NCI-H1694 (cell line): ENCODE measurements at regions not wholly inside any gene's neighbourhood (a gene's known extent, or its start where the extent isn't known, plus 50 kb on each side); places are given as distances from the start of the nearest gene placed in this dataset.

ENCODE experiments used
- DNase-seq: peaks from one replicate; lab custom pipeline; 2025; lab: John Stamatoyannopoulos, UW

GRCh38 chr6:98633886-98634285 lies 200.5 kb upstream of the POU3F2 start:
- DNase-seq = no peak

- DNase-seq = no peak
These were observed 199.8 kb upstream of the POU3F2 start for GRCh38 chr6:98634569-98634968.

- no peak for DNase-seq
These were observed 199.2 kb upstream of the POU3F2 start for GRCh38 chr6:98635191-98635590.

GRCh38 chr6:98636941-98637340 lies 197.4 kb upstream of the POU3F2 start:
- no peak for DNase-seq

DNA sequence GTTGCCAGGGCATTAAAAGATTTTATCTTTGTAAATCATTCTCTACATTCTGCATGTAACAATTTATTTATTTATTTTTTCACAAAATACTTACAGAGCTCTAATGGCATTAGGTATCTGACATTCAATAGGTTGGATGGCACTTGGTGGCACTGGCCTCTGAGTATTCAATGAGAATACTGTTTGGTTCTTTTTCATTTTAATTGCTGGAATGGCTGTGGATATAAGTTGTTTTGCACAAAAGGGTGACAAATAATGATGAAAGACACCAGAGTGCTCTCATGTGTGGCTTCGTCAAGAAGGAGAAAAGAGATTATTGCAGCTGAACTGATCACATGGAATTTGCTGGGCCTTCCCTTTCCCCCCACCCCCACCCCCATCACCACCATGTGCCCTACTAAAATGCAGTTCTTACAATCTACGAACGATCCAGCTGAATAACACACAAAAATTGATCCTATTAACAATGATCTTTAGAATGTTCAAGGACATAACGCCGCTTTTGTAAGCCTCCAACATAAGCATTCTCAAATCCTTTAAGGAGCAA lies 195.2 kb upstream of the POU3F2 start:
- DNase-seq = no peak

DNA sequence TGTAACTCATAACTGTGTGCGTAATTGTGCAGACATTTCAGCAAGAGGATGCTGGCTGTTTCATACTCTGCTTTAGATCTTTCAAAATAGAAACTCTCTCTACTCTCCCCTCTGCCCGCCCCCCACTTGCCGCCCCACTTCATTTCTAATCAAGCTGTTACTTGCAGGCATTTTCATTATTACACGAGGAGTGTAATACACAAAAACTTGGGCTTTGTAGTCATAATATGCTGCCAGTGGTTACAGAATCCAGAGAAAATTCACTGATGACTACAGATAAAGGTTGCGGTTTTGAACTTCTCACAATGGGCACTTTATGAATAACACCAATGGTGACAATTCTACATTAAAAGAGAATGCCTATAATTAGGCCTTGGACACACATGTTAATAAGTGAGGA lies 194.0 kb upstream of the POU3F2 start:
- DNase-seq = no peak

GRCh38 chr6:98641949-98642719 lies 192.2 kb upstream of the POU3F2 start:
- DNase-seq = no peak

DNA sequence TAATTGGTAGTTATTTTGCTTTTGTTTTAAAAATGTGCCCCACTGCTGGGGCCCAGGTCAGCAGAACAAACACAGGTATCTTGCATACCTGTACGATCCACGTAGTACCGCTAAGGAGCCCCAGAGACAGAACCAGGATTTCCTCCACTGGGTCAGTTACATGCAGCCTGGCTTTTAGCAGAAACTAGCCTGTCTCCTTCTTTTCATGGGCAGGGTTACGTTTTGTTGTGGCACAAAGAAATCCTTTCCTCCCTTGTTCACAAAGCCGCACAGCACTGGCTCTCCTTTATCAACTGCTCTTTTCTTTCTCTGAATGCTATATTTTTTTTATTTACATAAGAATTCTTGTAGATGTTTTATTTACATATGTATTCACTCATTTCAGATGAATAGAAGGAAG lies 190.3 kb upstream of the POU3F2 start:
- no peak for DNase-seq

DNA sequence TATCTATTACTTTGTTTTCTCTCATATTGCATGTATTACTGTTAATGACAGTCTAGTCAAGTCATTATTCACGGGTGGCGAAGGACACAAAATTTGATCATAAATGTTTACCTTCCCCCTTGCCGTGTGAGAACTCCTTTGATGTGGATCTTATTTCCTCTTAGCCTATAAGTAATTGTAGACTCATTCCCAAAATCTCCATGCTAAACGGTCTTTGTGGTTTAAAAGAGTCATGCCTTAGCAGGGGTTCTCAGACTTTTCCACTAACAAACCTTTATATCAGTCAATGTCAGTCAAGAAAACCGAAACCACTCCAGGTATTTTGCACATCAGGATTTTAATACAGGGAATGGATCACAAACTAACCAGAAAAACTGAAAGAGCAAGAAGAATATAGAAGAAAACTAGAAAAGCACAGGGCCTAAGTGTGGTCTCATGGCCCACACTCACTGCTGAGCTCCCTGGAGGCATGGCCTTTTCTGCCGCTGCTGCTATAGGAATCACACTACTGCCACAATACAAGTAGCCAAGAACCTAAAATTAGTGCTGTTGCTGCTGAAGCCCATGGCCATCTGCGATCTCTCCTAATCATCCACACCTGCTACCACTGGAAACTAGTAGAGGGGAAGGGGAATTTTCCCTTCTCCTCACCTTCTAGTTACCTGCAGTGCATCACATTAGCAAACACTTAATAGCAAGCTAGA lies 186.0 kb upstream of the POU3F2 start:
- no peak for DNase-seq

GRCh38 chr6:98650941-98651340 lies 183.4 kb upstream of the POU3F2 start:
- DNase-seq = no peak

DNA sequence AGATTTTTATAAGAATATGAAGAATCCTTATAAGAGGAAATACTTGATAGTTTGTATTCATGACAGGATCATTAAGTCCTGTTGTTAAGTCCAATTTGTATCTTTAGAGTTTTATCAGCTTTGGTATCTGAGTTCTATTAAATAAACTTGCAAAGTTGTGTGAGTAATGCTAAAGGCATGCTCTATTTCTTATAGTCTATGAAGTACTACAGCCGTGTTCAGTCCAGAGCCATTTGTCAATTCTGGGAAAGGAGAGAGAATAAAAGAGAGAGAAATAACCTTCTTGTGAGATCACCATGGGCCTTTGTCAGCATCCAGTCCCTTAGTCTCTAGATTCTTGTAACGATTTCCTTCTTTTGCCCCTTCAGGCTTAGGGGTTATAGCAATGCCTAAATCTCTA lies 181.2 kb upstream of the POU3F2 start:
- no peak for DNase-seq

GRCh38 chr6:98657764-98658163 lies 176.6 kb upstream of the POU3F2 start:
- DNase-seq = no peak

- DNase-seq = no peak
These were observed 165.0 kb upstream of the POU3F2 start for GRCh38 chr6:98669371-98669770.

DNA sequence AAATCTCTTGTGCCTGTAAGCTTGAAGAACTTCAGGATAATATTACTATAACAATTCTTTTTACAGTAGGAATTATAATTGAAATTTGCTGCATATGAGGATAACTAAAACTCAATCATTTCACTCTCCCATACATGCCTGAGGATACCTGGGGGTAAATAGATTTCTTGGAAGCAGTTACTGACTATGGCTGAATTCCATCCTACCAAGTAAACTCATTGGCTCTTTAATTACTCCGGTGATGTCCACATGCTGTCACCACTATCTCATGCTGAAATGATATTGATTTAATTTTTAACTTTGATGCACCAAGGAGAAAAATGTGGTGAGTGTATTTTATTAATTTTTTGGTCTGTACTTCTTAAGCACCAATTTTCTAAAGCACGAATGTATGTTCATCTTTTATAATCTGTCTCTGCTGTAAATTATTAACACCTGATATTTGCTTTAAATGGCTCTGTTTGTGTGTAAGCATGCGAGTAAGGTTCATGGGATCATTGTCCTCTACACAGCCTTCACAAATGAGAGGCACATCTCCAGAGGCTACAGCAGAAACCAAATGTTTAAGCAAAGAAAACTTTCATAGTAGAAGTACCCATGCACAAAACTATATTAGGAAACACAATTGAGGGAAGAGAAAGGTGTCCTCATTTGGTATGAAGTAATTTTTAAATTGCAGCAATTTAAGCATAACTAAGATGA lies 164.2 kb upstream of the POU3F2 start:
- DNase-seq = no peak

DNA sequence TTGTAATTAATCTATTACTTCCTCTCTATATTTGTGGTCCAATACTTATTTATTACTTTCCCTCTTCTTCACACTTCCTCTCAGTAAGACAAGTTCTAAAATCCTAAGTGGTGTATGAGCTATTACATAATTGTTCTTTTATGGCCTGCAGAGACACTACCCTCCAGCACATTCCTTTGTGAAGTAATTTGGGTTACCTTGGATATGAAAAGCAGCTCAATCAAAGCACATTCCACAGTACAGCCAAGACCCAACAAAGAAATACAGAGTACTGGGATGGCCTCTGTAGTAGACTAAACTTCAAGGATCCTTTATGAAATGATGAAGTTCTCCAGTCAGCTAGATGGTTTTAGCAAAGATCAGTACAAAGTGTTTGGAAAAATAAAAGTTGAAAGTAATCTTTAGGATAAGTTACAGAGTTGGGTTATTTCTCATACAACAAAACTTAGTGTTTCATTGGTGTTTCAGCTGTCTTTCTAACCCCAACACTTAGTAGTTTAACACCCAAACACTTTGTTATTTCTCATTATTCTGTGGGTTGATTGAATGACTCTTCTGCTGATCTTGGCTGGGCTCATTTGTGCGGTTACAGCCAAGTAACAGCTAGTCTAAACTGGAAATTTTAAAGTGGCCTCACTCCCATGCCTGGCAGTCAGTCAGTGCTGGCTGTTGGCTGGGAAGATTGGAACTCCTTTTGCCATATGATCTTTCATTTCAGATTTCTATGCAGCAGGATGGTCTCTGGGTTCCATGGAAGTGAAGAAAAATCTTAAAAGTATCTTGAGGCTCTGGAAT lies 161.5 kb upstream of the POU3F2 start:
- no peak for DNase-seq

DNA sequence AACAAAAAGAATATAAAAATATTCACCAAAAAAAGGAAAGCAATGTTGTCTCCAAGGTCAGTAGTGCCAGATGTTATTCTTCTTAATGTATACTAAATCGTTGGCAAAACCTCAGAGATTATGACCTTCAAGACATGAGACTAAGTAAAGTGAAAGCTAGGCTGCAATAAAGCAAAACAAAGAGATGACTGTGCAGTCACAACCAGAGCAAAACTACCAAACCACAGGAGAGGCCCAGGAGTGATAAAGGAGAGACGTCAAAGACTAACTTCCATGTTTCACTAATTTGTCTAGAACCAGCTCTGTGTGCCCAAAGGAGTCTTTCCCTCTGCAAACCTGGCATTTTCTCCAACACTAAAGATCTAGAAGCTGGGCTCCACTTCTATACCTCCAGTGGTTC lies 155.9 kb upstream of the POU3F2 start:
- DNase-seq = no peak

GRCh38 chr6:98686008-98686601 lies 148.3 kb upstream of the POU3F2 start:
- DNase-seq = no peak

DNA sequence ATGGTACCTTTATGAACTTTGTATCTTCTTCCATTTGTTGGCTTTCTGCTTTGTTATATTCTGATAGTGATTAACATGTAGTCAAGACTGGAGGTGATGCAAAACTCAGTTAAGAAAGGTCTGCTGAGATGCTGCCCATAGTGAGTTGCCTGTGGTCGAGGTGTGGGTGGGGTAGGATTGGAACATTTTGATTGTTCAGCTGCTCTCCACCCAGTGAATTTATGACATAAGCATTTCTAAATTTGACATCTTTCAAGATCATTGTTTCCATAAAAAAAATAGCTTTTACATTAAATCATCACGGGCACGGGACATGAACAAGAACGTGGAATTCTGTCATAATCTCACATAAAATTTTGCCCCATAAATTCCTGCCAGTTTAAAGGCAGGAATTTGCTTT lies 146.6 kb upstream of the POU3F2 start:
- DNase-seq = no peak

GRCh38 chr6:98695091-98695801 lies 139.1 kb upstream of the POU3F2 start:
- DNase-seq = no peak

DNA sequence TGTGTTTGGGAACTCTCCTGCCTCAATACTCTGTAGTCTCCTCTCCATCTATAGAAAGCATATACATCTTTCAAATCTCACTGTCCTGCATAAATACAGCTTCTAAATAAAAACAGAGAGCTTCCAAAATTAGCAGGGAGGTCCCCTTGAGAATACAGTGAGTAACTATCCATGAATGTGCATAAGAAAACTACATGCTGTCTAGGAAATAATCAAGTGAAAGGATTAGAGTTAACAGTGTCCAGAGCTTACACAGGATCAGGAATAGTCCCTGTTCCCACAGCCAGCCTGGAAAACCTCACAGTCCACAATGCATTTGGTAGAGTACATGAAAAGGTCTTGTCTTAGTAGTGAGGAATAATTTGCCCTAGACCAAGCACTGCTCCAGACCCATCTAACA lies 123.0 kb upstream of the POU3F2 start:
- DNase-seq = no peak

DNA sequence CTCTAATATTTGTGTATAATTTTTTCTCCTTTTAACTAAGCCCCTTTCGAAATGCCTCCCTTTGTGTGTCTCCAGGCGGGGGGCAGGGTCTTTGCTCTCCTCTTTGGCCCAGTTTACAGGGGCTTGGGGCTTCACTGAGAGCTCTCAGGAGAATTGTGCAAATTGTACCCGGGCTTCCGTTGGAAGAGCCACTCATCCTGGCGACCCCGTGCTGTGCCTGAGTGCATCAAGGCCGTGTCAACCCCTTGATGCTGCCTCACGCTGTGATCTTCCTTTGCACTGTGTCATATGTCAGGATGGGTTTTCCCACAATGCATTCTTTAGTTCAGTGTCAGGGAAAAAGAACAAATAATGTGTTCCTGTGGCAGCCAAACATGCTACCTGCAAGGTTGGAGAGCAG lies 118.0 kb upstream of the POU3F2 start:
- no peak for DNase-seq
